Upper lobe of right lung (tissue), 1 donor: ENCODE measurements at regions not wholly inside any gene's neighbourhood (a gene's known extent, or its start where the extent isn't known, plus 50 kb on each side); places are given as distances from the start of the nearest gene placed in this dataset.

Source experiments
- ATAC-seq: fragments of 200-7000 bp; cut with Tn5 transposase; one replicate; pipeline ENCODE4 v1.9.1; 2020; ENCODE audit warnings: mild to moderate bottlenecking, moderate library complexity
- DNase-seq: peaks from one replicate; pipeline ENCODE4 v3.0.0-alpha.2; 2020
- H3K27ac ChIP-seq: fragments of 200-600 bp; one replicate; pipeline ENCODE4 v1.8.0; 2022
- H3K27me3 ChIP-seq: fragments of 200-600 bp; one replicate; pipeline ENCODE4 v1.8.0; 2022; ENCODE audit warnings: mild to moderate bottlenecking
- H3K36me3 ChIP-seq: fragments of 200-600 bp; one replicate; pipeline ENCODE4 v1.8.0; 2022
- H3K4me1 ChIP-seq: fragments of 200-600 bp; one replicate; pipeline ENCODE4 v1.8.0; 2022
- H3K4me3 ChIP-seq: fragments of 200-600 bp; one replicate; pipeline ENCODE4 v1.8.0; 2022; ENCODE audit warnings: mild to moderate bottlenecking
- H3K9me3 ChIP-seq: fragments of 200-600 bp; one replicate; pipeline ENCODE4 v1.8.0; 2022
- CTCF ChIP-seq: fragments of 200-600 bp; IDR thresholded peaks from one replicate; pipeline ENCODE4 v1.8.0; 2022; ENCODE audit warnings: antibody characterized with exemption
- intact Hi-C: fragments of 100-400 bp; cut with DNase I; formaldehyde crosslinking; loops from one replicate; pipeline ENCODE4 v1.11.0; 2022
- donor health status: DM: no; HTN: yes; CAD: no; lungs with severe emphysema.

- ATAC-seq (no peak), DNase-seq (no peak)
- Histone ChIP-seq H3K4me3 (no peak overlapping the region), H3K9me3 (no peaks in the 10 kb centered on the region), H3K4me1 (no peaks in the 10 kb centered on the region), H3K27me3 (no peaks in the 10 kb centered on the region), H3K36me3 (no peaks in the 10 kb centered on the region), H3K27ac (no peak overlapping the region)
- TF ChIP-seq CTCF, result no peak
- intact Hi-C loops, result no loop called here
These were observed 366.3 kb upstream of the FANCL start for GRCh38 chr2:58607448-58607847.

DNA sequence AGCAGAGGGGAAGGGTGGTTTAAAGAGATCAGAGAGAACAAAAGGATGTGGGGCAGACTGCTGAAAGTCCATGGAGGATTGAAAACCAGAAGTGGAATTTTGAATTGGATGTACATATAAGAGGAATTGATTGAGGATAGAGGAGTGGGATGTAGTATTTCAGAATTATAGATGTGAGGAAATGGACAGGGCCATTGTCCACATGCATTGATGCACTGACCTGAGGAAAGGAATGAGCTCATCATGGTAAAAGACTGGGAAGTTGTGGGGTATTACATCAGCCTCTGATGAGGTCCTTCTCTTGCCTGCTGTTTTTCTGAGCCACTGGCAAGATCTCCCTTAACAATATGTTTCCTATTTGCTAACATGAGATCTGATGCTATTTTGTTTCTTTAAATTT lies 365.7 kb upstream of the FANCL start:
- H3K4me3 ChIP-seq, result no peak overlapping the region
- no peak for TF ChIP-seq CTCF
- DNase-seq (no peak), ATAC-seq (peak; percentile 39)
- no peak overlapping the region for H3K27ac ChIP-seq
- no peaks in the 10 kb centered on the region for H3K27me3 ChIP-seq
- intact Hi-C loops, result no loop called here
- no peaks in the 10 kb centered on the region for H3K9me3 ChIP-seq
- no peaks in the 10 kb centered on the region for H3K36me3 ChIP-seq
- no peaks in the 10 kb centered on the region for H3K4me1 ChIP-seq

DNA sequence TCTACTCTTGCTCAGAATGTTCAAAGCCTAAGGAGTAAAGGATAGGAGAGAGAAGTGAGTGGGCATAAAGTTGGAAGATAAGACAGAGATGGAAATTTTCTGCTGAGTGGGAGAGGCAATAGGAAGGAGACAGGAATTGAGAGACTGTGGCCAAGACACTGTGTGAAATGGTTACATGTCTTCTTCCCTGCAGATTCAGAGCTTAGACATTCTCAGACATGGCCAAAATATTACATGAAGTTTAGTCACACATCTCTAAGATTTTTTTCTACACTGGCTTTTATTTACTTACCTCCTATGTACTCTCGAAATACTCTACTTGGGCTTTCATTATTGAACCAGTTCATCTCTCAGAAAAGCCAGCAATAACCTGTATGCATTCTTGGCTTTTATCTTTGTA lies 363.0 kb upstream of the FANCL start:
- H3K27me3 ChIP-seq, result no peaks in the 10 kb centered on the region
- ATAC-seq (no peak), DNase-seq (no peak)
- no peaks in the 10 kb centered on the region for H3K36me3 ChIP-seq
- intact Hi-C loops, result no loop called here
- no peak overlapping the region for H3K4me3 ChIP-seq
- no peak for TF ChIP-seq CTCF
- H3K4me1 ChIP-seq, result no peaks in the 10 kb centered on the region
- no peak overlapping the region for H3K27ac ChIP-seq
- no peaks in the 10 kb centered on the region for H3K9me3 ChIP-seq

DNA sequence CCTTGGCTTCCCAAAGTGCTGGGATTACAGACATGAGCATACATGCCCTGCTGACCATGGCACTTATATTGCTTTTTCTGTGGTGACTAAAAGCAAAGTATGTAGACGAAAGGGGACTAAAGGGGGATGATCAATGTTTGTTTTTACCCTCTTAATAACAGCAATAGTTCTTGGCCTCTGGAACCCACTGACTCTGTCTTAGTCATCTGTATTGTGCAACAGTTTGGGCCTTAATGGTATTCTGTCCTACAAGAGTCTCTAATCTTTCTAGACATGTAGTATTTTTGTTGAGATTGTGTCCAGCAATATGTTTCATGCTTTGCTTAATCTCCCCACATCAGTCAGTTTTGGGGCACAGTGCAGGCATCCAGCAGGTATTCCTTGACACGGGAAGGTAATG lies 359.9 kb upstream of the FANCL start:
- H3K4me1 ChIP-seq, result no peaks in the 10 kb centered on the region
- H3K4me3 ChIP-seq, result no peak overlapping the region
- H3K27me3 ChIP-seq, result no peaks in the 10 kb centered on the region
- TF ChIP-seq CTCF, result no peak
- intact Hi-C loops, result no loop called here
- no peaks in the 10 kb centered on the region for H3K9me3 ChIP-seq
- H3K36me3 ChIP-seq, result no peaks in the 10 kb centered on the region
- DNase-seq (no peak), ATAC-seq (no peak)
- H3K27ac ChIP-seq, result no peak overlapping the region

GRCh38 chr2:58598171-58598570 lies 357.0 kb upstream of the FANCL start:
- intact Hi-C loops, result no loop called here
- no peaks in the 10 kb centered on the region for H3K27me3 ChIP-seq
- no peak for TF ChIP-seq CTCF
- ATAC-seq (peak; percentile 91), DNase-seq (no peak)
- no peak overlapping the region for H3K4me3 ChIP-seq
- no peaks in the 10 kb centered on the region for H3K4me1 ChIP-seq
- no peaks in the 10 kb centered on the region for H3K9me3 ChIP-seq
- no peak overlapping the region for H3K27ac ChIP-seq
- no peaks in the 10 kb centered on the region for H3K36me3 ChIP-seq

GRCh38 chr2:58595714-58596113 lies 354.6 kb upstream of the FANCL start:
- no peak for DNase-seq
- Histone ChIP-seq H3K9me3 (no peaks in the 10 kb centered on the region), H3K27me3 (no peaks in the 10 kb centered on the region), H3K36me3 (no peaks in the 10 kb centered on the region), H3K27ac (no peak overlapping the region), H3K4me3 (no peak overlapping the region), H3K4me1 (no peaks in the 10 kb centered on the region)
- intact Hi-C loops, result no loop called here
- no peak for TF ChIP-seq CTCF
- ATAC-seq, result no peak
